Endothelial cell (in vitro differentiated cells): ENCODE measurements at regions not wholly inside any gene's neighbourhood (a gene's known extent, or its start where the extent isn't known, plus 50 kb on each side); places are given as distances from the start of the nearest gene placed in this dataset.

Experiments
- DNase-seq: peaks from one replicate; pipeline ENCODE4 v3.0.0; 2021; ENCODE audit warnings: low spot score
- H3K27ac Mint-ChIP-seq: one replicate; pipeline ENCODE4 v1.8.0; 2021; ENCODE audit warnings: mixed read lengths, inconsistent platforms; ENCODE audit not compliant: unreplicated experiment
- H3K27me3 Mint-ChIP-seq: one replicate; pipeline ENCODE4 v1.8.0; 2021; ENCODE audit warnings: mild to moderate bottlenecking, moderate library complexity, mixed read lengths, inconsistent platforms; ENCODE audit not compliant: unreplicated experiment
- H3K36me3 Mint-ChIP-seq: one replicate; pipeline ENCODE4 v1.8.0; 2021; ENCODE audit warnings: mild to moderate bottlenecking, low read depth, mixed read lengths, inconsistent platforms; ENCODE audit not compliant: unreplicated experiment
- H3K4me1 Mint-ChIP-seq: one replicate; pipeline ENCODE4 v1.8.0; 2021; ENCODE audit warnings: mild to moderate bottlenecking, mixed read lengths, inconsistent platforms; ENCODE audit not compliant: unreplicated experiment
- H3K4me3 Mint-ChIP-seq: one replicate; pipeline ENCODE4 v1.8.0; 2021; ENCODE audit warnings: mild to moderate bottlenecking, mixed read lengths, inconsistent platforms; ENCODE audit not compliant: unreplicated experiment
- H3K9me3 Mint-ChIP-seq: one replicate; pipeline ENCODE4 v1.8.0; 2021; ENCODE audit warnings: mixed read lengths, inconsistent platforms; ENCODE audit not compliant: unreplicated experiment
- TF ChIP-seq, protein P1 (sequence below): fragments of 200-600 bp; sonication (generic); IDR thresholded peaks from one replicate; pipeline ENCODE4 v1.5.0; 2021; ENCODE audit warnings: antibody characterized with exemption; ENCODE audit not compliant: unreplicated experiment

- H3K27ac Mint-ChIP-seq = no peak overlapping the region
- H3K9me3 Mint-ChIP-seq = no peaks in the 10 kb centered on the region
- H3K36me3 Mint-ChIP-seq = no peaks in the 10 kb centered on the region
- peaks cover 6% of the 10 kb centered on the region for H3K4me1 Mint-ChIP-seq
- peaks cover 14% of the 10 kb centered on the region for H3K27me3 Mint-ChIP-seq
- H3K4me3 Mint-ChIP-seq = no peak overlapping the region
- DNase-seq = no peak
- TF ChIP-seq, protein P1, sequence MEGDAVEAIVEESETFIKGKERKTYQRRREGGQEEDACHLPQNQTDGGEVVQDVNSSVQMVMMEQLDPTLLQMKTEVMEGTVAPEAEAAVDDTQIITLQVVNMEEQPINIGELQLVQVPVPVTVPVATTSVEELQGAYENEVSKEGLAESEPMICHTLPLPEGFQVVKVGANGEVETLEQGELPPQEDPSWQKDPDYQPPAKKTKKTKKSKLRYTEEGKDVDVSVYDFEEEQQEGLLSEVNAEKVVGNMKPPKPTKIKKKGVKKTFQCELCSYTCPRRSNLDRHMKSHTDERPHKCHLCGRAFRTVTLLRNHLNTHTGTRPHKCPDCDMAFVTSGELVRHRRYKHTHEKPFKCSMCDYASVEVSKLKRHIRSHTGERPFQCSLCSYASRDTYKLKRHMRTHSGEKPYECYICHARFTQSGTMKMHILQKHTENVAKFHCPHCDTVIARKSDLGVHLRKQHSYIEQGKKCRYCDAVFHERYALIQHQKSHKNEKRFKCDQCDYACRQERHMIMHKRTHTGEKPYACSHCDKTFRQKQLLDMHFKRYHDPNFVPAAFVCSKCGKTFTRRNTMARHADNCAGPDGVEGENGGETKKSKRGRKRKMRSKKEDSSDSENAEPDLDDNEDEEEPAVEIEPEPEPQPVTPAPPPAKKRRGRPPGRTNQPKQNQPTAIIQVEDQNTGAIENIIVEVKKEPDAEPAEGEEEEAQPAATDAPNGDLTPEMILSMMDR = no peak
Measured at GRCh38 chr1:181347495-181348390, 135.6 kb upstream of the CACNA1E start.

DNA sequence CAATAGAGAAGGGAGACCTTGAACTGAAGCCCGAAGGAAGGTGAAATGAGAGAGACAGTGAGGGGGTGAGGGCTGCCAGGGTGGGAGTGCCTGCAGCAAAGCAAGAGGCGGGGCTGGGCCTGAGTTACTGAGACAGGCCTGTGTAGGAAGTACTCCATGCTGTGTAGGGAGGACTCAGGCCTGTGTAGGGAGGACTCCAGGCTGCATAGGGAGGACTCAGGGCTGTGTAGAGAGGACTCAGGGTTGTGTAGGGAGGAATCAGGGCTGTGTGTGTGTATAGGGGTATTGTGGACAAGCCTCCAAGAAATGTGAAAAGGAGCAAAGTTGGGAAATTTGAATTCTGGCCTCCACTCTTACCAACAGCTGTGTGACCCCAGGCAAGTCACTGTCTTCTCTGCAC, 133.8 kb upstream of the CACNA1E start:
- no peak for DNase-seq
- Mint-ChIP-seq H3K4me1 (peaks cover 6% of the 10 kb centered on the region), H3K9me3 (no peaks in the 10 kb centered on the region), H3K27ac (no peak overlapping the region), H3K4me3 (no peak overlapping the region), H3K27me3 (peaks cover 14% of the 10 kb centered on the region), H3K36me3 (no peaks in the 10 kb centered on the region)
- TF ChIP-seq, protein P1 = no peak

- H3K27ac Mint-ChIP-seq = no peak overlapping the region
- H3K27me3 Mint-ChIP-seq = peaks cover 14% of the 10 kb centered on the region
- H3K36me3 Mint-ChIP-seq = no peaks in the 10 kb centered on the region
- DNase-seq = no peak
- peaks cover 6% of the 10 kb centered on the region for H3K4me1 Mint-ChIP-seq
- no peaks in the 10 kb centered on the region for H3K9me3 Mint-ChIP-seq
- TF ChIP-seq, protein P1 = no peak
- H3K4me3 Mint-ChIP-seq = no peak overlapping the region
Measured at GRCh38 chr1:181350131-181350530, 133.2 kb upstream of the CACNA1E start.

DNA sequence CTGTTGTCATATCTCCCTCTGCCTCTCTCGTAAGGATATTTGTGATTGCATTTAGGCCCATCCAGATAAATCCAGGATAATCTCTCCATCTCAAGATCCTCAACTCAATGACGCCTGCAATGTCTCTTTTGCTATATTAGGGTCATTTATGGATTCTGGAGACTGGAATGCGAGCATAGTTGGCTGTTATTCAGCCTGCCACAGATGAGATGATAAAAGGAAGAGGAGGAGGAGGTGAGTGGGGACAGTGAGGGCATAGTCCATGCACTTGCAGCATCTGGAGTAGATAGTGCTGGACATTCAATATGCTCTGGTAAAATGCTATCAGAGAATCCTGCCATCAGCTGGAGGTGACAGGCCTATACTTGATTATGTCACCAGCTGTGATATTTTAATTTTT, 131.6 kb upstream of the CACNA1E start:
- Mint-ChIP-seq H3K9me3 (no peaks in the 10 kb centered on the region), H3K27me3 (peaks cover 11% of the 10 kb centered on the region), H3K36me3 (no peaks in the 10 kb centered on the region), H3K4me3 (no peak overlapping the region), H3K27ac (no peak overlapping the region), H3K4me1 (peaks cover 5% of the 10 kb centered on the region)
- no peak for DNase-seq
- TF ChIP-seq, protein P1 = no peak

GRCh38 chr1:181352695-181353094, 130.6 kb upstream of the CACNA1E start:
- no peak for DNase-seq
- Mint-ChIP-seq H3K27me3 (peaks cover 4% of the 10 kb centered on the region), H3K36me3 (no peaks in the 10 kb centered on the region), H3K9me3 (no peaks in the 10 kb centered on the region), H3K4me1 (peaks cover 7% of the 10 kb centered on the region), H3K4me3 (no peak overlapping the region), H3K27ac (no peak overlapping the region)
- TF ChIP-seq, protein P1 = no peak
